HUES48 (cell line): ENCODE measurements at regions not wholly inside any gene's neighbourhood (a gene's known extent, or its start where the extent isn't known, plus 50 kb on each side); places are given as distances from the start of the nearest gene placed in this dataset.

ENCODE experiments used
- H3K27ac ChIP-seq: one replicate; pipeline ENCODE4 v1.7.0; 2013; ENCODE audit warnings: low read depth, low read length, inconsistent platforms
- H3K27me3 ChIP-seq: 2 replicates; pipeline ENCODE4 v1.6.1; 2013; ENCODE audit warnings: mild to moderate bottlenecking, low read length; ENCODE audit not compliant: control insufficient read depth, insufficient read depth
- H3K36me3 ChIP-seq: 2 replicates; pipeline ENCODE4 v1.6.1; 2013; ENCODE audit warnings: low read length; ENCODE audit not compliant: control insufficient read depth, insufficient read depth
- H3K4me1 ChIP-seq: 2 replicates; pipeline ENCODE4 v1.6.1; 2013; ENCODE audit warnings: mild to moderate bottlenecking, low read length; ENCODE audit not compliant: control insufficient read depth, insufficient read depth
- H3K4me3 ChIP-seq: 2 replicates; pipeline ENCODE4 v1.5.1; 2013; ENCODE audit warnings: mild to moderate bottlenecking, low read depth, low read length
- H3K9ac ChIP-seq: 2 replicates; pipeline ENCODE4 v1.6.1; 2013; ENCODE audit warnings: mild to moderate bottlenecking, low read depth, low read length, moderate library complexity
- H3K9me3 ChIP-seq: 2 replicates; pipeline ENCODE4 v1.6.1; 2013; ENCODE audit warnings: low read length; ENCODE audit not compliant: control insufficient read depth, insufficient read depth

- H3K4me3 ChIP-seq = no peak overlapping the region
Observed at GRCh38 chr21:20572582-20572981, 425.6 kb upstream of the NCAM2 start.

DNA sequence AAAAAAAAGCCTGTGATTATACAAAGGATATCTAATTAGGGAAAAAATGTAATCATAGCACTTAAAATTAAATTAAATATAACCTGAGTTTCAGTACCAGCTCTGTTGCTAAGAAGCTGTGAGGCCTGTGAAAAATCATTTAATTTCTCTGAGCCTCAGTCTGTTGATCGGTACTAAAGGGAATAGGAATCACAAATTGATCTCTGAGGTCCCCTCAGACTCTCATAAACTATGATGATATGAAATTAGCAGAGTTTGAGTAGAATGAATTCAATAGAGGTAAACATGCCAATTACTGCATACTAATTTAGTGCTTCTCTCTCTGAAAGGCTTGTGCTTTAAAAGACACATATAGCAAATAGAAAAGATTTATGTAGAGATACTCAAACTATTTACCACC lies 416.8 kb upstream of the NCAM2 start:
- Histone ChIP-seq H3K4me3 (no peak overlapping the region), H3K9me3 (no peaks in the 10 kb centered on the region; the same call in 1 of the 2 replicates), H3K9ac (no peak overlapping the region), H3K36me3 (no peaks in the 10 kb centered on the region), H3K4me1 (no peaks in the 10 kb centered on the region), H3K27me3 (no peaks in the 10 kb centered on the region), H3K27ac (no peak overlapping the region)

More at GRCh38 chr21:20572582-20572981, 425.6 kb upstream of the NCAM2 start:
- no peak overlapping the region for H3K9ac ChIP-seq
- H3K27me3 ChIP-seq = no peaks in the 10 kb centered on the region
- H3K27ac ChIP-seq = no peak overlapping the region
- H3K9me3 ChIP-seq = no peaks in the 10 kb centered on the region
- H3K36me3 ChIP-seq = no peaks in the 10 kb centered on the region
- peaks cover 9% of the 10 kb centered on the region for H3K4me1 ChIP-seq

GRCh38 chr21:20591284-20591683 lies 406.9 kb upstream of the NCAM2 start:
- no peak overlapping the region for H3K4me3 ChIP-seq
- no peaks in the 10 kb centered on the region for H3K27me3 ChIP-seq
- no peaks in the 10 kb centered on the region for H3K36me3 ChIP-seq
- peaks cover 14% of the 10 kb centered on the region for H3K4me1 ChIP-seq
- H3K9me3 ChIP-seq = peaks cover 7% of the 10 kb centered on the region; the same call in 1 of the 2 replicates
- peak overlapping the region; percentile 15 for H3K27ac ChIP-seq
- no peak overlapping the region for H3K9ac ChIP-seq

GRCh38 chr21:20592463-20592862 lies 405.7 kb upstream of the NCAM2 start:
- Histone ChIP-seq H3K4me1 (peaks cover 14% of the 10 kb centered on the region), H3K9ac (no peak overlapping the region), H3K27me3 (no peaks in the 10 kb centered on the region), H3K4me3 (no peak overlapping the region), H3K27ac (no peak overlapping the region), H3K36me3 (no peaks in the 10 kb centered on the region), H3K9me3 (peaks cover 7% of the 10 kb centered on the region; the same call in 1 of the 2 replicates)

- Histone ChIP-seq H3K9ac (no peak overlapping the region), H3K4me3 (no peak overlapping the region), H3K9me3 (no peaks in the 10 kb centered on the region), H3K4me1 (no peaks in the 10 kb centered on the region), H3K27ac (no peak overlapping the region), H3K36me3 (no peaks in the 10 kb centered on the region), H3K27me3 (no peaks in the 10 kb centered on the region)
Observed at GRCh38 chr21:20603236-20603635, 395.0 kb upstream of the NCAM2 start.

GRCh38 chr21:20611008-20611407 lies 387.2 kb upstream of the NCAM2 start:
- Histone ChIP-seq H3K36me3 (no peaks in the 10 kb centered on the region), H3K4me3 (no peak overlapping the region), H3K9ac (no peak overlapping the region), H3K27ac (no peak overlapping the region), H3K4me1 (no peaks in the 10 kb centered on the region), H3K9me3 (no peaks in the 10 kb centered on the region), H3K27me3 (peaks cover 47% of the 10 kb centered on the region)

- Histone ChIP-seq H3K27ac (no peak overlapping the region), H3K4me1 (no peaks in the 10 kb centered on the region; the same call in 1 of the 2 replicates), H3K9ac (no peak overlapping the region), H3K4me3 (no peak overlapping the region), H3K36me3 (no peaks in the 10 kb centered on the region), H3K27me3 (peaks cover 74% of the 10 kb centered on the region), H3K9me3 (no peaks in the 10 kb centered on the region)
Observed at GRCh38 chr21:20613654-20614053, 384.6 kb upstream of the NCAM2 start.

- no peak overlapping the region for H3K27ac ChIP-seq
- H3K36me3 ChIP-seq = no peaks in the 10 kb centered on the region
- peaks cover 87% of the 10 kb centered on the region for H3K27me3 ChIP-seq
Observed at GRCh38 chr21:20617130-20617529, 381.1 kb upstream of the NCAM2 start.

GRCh38 chr21:20618878-20619277 lies 379.3 kb upstream of the NCAM2 start:
- H3K27ac ChIP-seq = no peak overlapping the region
- H3K36me3 ChIP-seq = no peaks in the 10 kb centered on the region
- H3K4me1 ChIP-seq = no peaks in the 10 kb centered on the region; the same call in 1 of the 2 replicates
- H3K4me3 ChIP-seq = no peak overlapping the region
- peaks cover 77% of the 10 kb centered on the region for H3K27me3 ChIP-seq
- no peak overlapping the region for H3K9ac ChIP-seq
- H3K9me3 ChIP-seq = peaks cover 11% of the 10 kb centered on the region; the same call in 1 of the 2 replicates

More at GRCh38 chr21:20617130-20617529, 381.1 kb upstream of the NCAM2 start:
- H3K4me3 ChIP-seq = no peak overlapping the region
- H3K9me3 ChIP-seq = no peaks in the 10 kb centered on the region
- no peak overlapping the region for H3K9ac ChIP-seq
- no peaks in the 10 kb centered on the region; the same call in 1 of the 2 replicates for H3K4me1 ChIP-seq

GRCh38 chr21:20627594-20627993 lies 370.6 kb upstream of the NCAM2 start:
- Histone ChIP-seq H3K9me3 (peaks cover 16% of the 10 kb centered on the region), H3K36me3 (no peaks in the 10 kb centered on the region), H3K9ac (no peak overlapping the region), H3K4me3 (no peak overlapping the region), H3K4me1 (peaks cover 16% of the 10 kb centered on the region), H3K27me3 (0 out of 2 replicates have a peak, but pooled peaks cover 2% of the 10 kb centered on the region), H3K27ac (peak overlapping the region; percentile 64)

GRCh38 chr21:20631633-20632032 lies 366.6 kb upstream of the NCAM2 start:
- Histone ChIP-seq H3K9ac (no peak overlapping the region), H3K27ac (no peak overlapping the region), H3K9me3 (no peaks in the 10 kb centered on the region), H3K4me1 (peaks cover 25% of the 10 kb centered on the region), H3K36me3 (no peaks in the 10 kb centered on the region), H3K4me3 (no peak overlapping the region), H3K27me3 (no peaks in the 10 kb centered on the region)
